ENCODE measurements at regions not wholly inside any gene's neighbourhood (a gene's known extent, or its start where the extent isn't known, plus 50 kb on each side); places are given as distances from the start of the nearest gene placed in this dataset.

DNA sequence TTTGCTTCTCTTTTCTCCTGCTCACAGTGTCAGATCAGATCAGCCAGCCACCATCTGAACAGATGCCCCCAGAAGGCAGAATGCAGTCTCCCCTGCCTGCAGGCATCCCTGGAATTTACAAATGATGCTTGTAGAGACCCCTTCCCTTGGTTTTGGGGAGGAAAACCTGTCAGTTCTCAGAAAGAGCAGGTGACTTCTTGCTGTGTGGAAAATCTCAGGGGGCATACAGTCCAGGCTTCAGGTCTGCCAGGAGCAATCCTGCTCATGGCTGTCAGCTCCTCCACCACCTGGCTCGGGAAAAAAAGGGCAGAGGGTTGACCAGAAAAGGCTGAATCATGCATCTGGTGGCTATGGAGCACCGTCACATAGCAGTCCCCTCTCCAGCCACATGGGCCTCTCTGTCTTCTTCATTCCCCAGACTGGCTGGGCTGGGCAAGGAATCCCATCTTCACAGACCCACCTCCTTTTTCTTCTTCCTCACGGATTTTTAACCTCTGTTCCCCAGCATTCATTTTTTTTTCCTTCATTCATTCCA, 107.0 kb downstream of the KCNF1 start:
- no peak for DNase-seq

DNA sequence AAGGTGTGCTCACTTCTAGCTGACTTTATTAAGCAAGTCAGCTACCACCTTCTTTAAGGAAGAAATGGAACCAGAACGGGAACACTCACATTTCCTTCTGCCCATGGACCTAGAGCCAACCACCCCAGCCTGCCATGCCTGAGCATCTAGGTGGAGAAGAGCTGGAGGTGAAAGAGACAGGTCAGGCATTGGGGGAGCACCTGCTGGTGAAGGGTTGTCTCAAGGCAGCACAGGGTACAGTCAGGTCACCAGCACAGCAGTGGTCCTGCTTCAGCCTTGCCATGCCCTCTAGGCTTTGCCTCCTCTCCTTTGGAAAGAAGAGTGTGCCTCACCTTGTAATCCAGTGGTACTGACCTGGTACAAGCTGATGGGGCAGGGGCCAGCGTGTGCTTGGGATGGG, 107.9 kb downstream of the KCNF1 start:
- DNase-seq, result no peak

DNA sequence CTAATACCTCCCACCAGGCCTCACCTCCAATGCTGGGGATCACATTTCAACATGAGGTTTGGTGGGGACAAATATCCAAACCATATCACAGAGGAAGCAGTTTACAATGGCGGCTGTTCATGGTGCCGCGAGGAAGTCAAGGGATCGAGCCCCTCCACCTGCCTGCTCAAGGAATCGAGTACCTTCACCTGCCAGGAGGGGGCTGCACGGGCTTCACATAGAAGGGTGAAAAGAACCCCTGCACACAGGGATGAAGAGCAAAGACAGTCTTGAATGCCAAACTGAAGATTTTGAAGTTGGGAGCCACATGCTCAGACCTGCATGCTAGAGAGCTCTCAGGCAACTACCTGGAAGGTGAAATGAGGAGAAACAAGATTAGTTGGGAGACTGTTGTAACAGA, 110.3 kb downstream of the KCNF1 start:
- no peak for DNase-seq

DNA sequence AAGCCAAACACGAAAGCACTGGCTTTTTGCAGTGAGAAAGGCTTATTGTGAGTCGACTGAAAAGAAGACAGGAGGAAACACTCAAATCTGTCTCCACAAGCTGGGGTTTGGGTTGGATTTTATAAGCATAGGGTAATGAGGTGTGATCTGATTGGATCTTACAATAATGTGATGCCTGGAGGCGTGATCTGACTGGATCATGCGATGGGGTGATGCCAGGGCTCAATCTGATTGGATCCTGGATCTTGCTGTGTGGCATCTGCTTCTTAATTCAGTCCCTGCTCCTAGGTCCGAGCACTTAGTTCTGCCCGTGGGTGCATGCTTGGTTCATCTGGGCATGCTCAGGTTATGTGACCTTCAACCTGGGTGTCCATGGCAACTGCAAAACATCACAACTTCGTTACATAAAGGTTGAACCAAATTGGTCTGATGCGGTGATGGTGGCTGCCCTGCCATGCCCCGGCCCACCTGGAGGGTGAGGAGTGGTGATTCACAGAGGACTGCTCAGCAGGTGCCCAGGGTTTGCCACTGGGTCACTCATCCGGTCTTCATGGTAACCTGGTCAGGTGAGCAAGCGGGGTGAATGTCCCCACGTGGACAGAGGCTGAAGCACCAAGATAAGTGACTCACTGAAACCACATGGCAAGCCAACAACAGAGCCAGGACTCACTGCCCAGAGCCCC, 111.0 kb downstream of the KCNF1 start:
- DNase-seq, result no peak

DNA sequence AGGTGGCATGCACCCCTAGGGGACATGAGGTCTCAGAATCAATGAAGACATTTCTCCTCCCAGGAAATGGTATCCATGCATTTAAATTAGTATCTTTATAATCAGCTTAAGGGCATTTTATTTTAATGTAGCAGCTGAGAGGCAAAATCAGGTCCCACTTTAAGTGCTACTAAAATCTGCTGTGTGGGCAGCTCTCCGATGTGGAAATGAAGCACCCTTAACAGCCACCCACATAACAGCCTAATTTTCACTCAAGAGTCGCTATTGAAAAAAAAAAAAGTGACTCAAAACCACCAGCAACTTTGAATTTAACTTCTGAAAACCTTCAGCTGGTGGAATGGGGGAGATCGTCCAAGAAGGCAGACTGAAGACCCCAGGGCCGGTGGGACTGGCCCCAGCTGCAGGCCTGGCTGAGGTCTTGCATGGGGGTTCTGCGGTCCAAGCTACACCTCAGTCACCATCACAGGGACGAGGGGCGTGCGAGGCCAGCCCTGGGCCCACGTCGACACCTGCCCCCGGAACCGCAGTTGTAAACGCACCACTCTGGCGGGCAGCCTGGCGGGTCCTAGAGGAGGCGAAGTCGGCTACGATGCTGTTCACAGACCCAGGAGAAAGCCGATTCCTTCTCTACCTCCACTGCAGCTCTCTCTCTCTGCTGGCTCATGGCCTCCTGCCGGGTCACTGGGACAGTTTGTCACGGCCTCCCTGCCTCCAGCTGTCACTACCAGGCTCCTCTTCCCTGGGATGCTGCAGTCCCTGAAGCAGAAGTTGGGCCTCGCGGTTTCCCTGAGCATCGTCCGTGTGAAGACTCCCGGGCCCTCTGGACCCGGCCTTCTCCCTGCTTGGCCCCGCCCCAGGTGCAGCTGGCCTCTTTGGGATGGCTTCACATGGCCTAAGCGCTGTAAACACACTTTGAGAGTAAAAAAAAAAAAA, 111.9 kb downstream of the KCNF1 start:
- DNase-seq, result no peak

DNA sequence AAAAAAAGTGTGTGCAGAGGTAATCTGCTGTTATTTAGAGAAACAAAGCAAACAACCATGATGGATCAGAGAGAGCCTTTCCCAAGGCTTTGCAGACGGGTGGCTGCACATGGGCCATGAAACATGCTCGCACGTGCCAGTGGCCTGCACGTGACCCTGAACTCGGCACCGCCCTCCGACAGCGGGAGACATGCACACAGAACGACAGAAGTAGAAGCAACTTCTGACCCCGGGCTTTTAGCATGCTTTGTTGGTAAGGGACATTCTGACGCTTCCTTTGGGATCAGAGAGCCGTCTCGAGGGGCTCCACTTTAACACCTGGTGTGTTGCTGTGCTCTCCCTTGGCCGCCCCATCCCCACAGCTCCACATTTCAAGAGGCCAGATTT, 112.5 kb downstream of the KCNF1 start:
- DNase-seq, result peak; percentile 47

DNA sequence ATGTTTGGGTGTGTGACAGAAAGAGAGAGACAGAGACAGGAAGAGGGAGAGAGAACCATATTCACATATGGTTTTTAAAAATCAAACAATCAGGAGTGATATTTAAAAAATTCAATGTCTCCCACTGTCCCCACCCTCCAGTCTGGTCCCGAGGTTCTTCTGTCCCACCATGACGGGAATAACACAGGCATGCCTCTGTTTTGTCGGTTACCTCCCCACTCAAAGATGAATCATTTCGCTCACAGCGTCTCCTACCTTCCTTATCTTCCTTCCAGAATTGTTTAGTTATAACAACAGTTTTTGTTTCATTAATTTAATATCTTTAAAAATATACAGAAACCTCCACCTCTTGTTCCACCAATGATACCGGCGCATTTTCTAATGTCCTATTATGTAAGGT, 113.0 kb downstream of the KCNF1 start:
- DNase-seq, result no peak

DNA sequence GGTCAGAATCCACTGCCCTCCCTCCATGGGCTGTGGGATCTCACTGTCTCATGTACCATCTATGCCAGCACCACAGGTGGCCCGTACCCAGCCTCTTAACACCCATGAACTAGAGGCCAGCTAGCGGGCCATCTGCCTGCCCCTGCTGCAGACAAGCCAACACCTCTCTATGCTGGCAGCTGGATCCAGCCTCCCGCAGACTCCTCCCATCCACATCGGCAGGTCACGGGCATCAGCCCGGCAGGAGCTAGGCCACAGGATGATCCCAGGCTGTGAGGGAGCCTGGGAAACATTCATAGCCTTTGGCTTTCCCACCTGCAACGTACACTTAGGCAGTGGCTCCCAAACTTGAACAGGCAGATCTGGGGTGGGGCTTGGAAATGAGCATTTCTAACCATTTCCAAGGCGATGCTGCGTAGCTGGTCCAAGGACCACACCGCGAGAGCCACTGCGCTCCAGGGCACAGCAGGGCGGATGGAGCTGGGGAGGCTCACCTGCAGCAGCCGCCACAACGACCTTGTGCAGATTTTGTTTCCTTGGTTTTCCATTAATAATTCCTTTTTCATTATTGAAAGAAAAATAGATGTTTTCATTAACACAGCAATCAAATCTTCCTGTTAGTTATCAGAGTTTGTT, 114.7 kb downstream of the KCNF1 start:
- no peak for DNase-seq

DNA sequence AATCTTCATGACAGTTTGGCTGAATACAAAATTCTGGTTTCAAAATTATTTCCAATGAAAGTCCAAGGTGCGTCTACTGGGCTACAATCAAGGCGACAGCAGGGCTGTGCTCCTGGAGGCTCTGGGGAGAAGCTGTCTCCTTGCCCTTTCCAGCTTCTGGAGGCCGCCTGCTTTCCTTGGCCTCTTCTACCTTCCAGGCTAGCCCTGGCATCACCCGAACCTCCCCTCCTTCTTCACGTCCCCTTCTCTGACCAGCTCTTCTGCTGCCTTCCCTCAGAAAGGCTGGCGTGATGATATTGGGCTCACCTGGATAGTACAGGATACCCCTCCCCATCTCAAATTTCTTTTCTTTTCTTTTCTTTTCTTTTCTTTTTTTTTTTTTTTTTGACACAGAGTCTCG, 115.5 kb downstream of the KCNF1 start:
- DNase-seq, result no peak

DNA sequence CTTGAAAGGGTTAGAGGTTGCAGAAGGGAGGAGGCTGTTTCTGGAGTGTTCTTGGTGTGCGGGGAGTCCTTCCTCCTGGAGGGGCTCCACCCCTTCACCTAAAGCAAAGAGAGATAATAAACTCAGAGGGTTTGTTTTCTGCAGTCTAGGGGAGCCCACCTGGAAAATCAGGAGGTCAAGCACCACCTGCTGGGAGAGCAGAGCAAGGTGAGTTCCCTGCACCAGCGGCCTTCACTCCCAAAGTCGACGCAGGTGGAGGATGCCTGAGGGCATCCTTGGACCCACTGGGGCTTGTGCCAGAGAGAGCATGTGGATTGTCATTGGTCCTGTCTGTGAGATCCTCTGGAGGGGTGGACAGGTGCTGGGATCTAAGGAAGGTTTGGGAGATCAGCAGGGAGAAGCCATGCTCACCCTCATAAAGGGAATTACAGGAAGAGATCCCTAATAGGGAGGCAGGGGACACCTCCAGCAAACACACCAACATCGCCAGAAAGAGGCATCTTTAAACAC, 116.7 kb downstream of the KCNF1 start:
- DNase-seq, result no peak

DNA sequence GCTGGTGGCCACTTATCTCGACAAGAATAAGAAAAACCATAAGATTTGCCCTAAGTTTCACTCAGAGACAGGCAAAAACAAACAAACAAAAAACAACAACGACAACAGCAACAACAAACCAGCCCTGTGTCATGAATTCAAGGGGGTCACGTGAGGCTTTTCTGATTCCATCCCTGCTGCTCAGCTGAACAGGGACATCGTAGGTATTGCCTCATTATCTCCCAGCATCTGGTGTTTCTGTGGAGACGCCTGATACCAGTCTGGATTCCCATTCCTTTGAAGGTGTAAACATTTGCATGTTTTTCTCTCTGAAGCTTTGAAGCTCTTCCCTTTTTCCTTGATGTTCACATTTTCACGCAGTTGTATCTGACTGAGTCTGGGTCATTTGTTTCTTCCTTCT, 117.4 kb downstream of the KCNF1 start:
- no peak for DNase-seq

DNA sequence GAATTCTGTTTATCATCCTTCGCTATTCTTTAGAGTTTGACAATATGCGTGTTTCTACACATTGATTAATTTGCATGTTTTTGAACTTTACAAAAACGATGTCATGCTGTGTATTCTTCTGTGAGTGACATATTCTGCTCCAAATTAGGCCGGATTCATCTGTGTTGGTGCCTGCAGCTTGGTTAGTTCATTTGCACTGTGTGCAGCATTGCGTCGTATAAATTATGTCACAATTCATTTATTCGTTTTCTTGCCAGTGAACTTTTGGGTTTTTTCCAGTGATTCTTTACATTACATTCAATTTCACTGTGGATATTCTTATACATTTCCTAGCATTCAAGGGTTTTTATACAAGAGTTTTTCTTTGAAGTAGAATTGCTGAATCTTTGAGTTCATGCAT, 118.3 kb downstream of the KCNF1 start:
- no peak for DNase-seq

DNA sequence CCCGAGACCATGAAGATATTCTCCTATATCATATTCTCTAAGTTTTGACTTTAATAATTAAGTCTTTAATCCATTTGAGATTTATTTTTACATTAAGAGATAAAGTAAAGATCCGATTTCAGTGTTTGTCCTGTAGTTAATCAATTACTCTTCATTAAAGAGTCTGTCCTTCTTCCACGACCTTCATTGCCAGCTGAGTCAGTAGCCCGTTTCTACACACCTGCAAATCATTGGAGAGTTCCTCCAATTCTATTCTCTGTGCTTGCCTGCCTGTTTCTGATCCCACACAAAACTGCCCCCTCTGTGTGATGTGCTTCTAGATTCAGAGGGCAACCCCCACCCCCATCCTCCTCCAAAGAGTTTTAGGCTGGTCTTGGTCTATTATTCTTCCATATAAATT, 119.2 kb downstream of the KCNF1 start:
- no peak for DNase-seq

DNA sequence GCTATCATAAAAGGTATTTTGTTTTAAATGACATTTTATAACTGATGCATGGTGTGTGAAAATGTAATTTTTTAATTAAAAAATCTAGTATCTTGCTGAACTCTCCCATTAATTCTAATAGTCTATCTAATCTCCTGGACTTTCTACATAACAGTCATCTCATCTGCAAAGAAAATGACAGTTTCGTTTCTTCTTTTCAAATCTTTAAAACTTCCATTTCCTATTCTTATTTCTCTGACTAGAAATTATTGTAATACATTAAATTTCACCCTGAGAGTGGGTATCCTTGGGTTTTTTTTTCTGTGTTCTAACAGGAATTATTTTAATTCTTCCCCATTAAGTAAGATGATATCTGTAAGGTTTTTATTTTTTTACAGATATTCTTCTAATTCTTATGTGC, 120.1 kb downstream of the KCNF1 start:
- DNase-seq, result no peak

DNA sequence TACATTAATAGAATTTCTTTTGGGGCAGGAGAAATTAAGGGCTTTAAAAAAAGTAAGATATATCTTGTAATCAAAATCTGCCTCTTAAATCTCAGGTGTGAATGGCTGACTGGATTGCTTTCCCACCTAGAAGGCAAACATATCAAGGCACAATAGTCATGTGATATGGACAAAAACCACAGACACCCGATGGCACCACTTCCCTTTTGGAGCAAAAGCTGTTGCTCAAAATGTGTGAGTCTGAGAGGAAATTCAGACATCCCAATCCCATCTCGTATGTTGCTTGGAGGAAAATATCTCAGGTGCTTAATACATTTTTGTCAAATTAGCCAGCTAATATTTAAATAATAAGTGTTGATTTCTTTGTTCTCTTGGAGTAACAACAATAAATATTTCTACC, 120.7 kb downstream of the KCNF1 start:
- no peak for DNase-seq

DNA sequence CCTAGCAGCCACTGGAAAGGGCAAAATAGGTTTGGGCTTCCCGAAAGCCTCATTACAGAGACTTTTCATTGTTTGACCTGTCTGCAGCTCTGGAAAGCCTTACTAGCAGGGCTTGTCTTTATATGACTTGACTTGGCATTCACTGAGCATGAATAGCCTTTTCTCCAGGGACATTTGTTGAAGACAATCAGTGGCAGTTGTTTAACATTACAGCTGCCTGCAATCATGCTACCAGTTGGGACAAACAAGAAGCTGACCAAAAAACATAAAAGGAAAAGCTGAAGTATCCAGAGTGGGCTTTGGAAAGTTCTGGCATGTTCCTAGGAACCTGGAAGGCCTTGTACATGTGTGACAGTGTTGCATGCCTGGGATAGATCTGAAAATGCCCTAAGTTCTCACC, 121.4 kb downstream of the KCNF1 start:
- DNase-seq, result no peak

DNA sequence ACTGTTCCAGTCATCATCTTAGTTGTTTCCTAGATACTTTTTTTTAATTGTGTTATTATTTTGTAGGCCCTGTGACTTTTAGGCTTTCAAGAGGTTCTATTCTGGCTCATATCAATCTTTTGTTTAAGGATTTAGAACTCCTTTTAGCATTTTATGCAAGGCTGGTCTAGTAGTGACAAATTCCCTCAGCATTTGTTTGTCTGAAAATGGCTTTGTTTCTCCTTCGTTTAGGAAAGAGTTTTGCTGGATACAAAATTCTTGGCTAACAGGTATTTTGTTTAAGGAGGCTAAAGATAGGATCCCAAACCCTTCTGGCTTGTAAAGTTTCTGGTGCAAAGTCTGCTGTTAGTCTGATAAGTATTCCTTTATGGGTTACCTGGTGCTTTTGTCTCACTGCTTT, 116.6 kb upstream of the SLC66A3 start:
- DNase-seq, result no peak

DNA sequence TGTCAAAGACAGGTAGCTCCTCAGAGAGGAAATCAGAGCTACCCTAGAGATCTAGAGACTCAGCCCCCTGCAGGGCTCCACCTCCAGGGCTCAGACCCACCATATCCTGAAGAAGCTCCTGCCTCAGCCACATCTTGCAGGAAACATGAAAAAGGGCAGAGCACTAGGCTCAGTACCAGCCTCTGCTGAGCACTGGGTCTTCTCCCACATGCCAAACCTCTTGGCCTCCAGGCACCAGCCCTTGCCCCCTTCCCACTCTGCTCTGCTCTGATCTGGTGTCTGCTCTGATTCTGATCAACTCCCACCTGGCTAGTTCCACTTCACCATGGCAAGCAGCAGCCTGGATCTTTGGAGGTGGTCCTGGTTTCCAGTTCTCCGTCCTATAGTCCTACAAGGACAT, 114.3 kb upstream of the SLC66A3 start:
- no peak for DNase-seq

DNA sequence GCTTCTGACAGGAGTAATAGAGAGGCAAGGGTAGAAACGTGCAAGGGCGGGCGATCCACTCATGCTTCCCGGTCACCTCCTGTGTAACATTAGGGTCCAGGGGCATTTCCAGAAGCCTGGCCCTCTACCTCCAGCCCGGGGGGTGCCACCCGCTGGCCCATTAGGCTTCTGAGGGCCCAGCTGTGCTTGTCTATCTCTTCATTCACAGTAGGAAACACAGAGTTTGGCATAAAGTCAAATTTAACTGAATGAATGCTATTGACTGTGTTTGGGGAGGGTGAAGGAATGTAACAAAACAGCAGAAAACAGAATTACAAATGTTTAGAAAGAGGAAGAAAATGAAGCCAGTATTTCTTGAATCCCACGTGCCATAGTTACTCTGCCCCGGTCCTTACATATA, 112.4 kb upstream of the SLC66A3 start:
- DNase-seq, result no peak

DNA sequence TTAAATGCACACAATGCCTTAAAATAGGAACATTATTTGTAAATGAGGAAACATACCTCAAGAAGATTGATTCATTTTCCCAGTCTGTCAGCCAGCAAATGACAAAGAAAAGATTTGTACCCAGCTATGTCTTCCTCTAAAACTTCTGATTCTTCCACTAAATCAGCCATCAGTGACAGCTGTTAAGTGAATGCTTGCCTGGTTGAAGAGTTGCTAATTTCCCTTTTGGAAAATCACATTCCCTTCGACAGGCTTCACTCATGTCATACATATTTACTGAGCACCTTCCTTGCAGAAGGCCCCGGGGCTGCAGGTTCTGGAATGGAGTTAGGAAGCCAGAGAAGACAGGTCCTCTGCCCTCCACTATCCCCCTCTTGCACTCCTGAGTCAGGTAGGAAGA, 112.0 kb upstream of the SLC66A3 start:
- DNase-seq, result no peak

DNA sequence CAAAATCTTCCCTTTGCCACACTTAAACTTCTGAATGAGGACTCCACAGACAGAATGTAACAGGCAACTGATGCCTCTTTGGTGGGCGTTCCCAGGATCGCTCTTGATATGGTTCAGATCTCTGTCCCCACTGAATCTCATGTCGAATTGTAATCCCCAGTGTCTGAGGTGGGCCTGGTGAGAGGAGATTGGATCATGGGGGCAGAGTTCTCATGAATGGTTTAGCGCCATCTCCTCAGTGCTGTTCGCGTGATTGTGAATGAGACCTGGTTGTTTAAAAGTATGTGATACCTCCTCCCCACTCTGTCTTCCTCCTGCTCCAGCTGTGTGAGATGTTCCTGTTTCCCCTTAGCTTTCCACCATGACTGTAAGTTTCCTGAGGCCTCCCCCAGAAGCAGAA, 111.1 kb upstream of the SLC66A3 start:
- DNase-seq, result no peak

DNA sequence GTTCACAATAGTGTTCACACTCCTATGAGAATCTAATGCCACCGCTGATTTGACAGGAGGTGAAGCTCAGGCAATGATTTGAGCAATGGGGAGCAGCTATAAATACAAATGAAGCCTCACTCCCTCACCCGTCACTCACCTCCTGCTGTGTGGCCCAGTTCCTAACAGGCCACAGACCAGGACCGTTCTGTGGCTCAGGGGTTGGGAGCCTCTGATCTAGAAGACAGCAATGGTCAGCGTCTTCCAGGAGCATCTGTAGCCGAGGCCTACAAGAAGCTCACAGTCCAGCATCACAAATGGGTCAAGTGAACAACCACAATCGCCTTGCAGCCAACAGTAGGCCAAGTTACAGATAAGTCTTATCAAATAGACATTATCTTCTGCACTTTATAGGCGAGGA, 110.0 kb upstream of the SLC66A3 start:
- no peak for DNase-seq

DNA sequence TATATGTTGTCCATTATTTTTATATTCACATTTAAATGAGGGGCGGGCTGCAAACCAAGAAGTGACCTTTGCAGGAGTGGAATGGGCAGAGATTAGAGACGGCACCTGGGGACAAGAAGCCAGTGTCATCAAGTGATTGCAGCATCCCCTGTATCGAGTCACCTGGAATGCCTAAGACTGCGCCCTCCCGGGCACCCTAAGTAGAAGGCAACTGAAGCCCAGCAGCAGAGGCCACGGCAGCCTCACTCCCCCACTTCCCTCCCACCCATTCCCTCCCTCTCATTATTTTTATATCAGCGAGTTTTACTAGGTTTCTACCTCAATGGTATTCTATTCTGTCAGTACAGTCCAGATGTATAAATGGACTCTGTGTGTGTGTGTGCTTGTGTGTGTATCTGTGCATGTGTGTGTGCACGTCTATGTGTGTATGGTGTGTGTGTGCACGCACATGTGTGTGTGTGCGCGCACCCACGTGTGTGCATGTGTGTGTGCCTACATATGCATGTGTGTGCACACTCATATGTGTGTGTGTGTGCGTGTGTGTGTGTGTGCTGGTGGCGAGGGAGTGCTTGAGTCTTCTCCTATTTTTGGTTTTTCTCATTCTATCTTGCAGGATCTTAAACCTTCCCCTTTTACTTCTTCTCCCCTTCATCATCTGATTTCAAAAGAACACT, 106.8 kb upstream of the SLC66A3 start:
- DNase-seq, result no peak

Data from NCI-H69 (cell line).